Neural cell (in vitro differentiated cells): ENCODE measurements at regions not wholly inside any gene's neighbourhood (a gene's known extent, or its start where the extent isn't known, plus 50 kb on each side); places are given as distances from the start of the nearest gene placed in this dataset.

Experiments used
- EP300 ChIP-seq: fragments of 450-650 bp; conservative IDR thresholded peaks from 2 replicates; pipeline ENCODE4 v1.6.1; 2014; ENCODE audit warnings: antibody characterized with exemption, mild to moderate bottlenecking, moderate library complexity; ENCODE audit not compliant: poor library complexity, severe bottlenecking
- EZH2 ChIP-seq: fragments of 200-600, 300-800 bp; shearing (Covaris generic), sonication (generic); IDR thresholded peaks from 2 replicates; pipeline ENCODE4 v1.6.1; 2014; ENCODE audit warnings: antibody characterized with exemption, low read length, borderline replicate concordance, mild to moderate bottlenecking; ENCODE audit not compliant: insufficient read depth, poor library complexity, severe bottlenecking
- MXI1 ChIP-seq: fragments of 450-650 bp; conservative IDR thresholded peaks from 2 replicates; pipeline ENCODE4 v1.6.1; 2014; ENCODE audit warnings: antibody characterized with exemption, mild to moderate bottlenecking; ENCODE audit not compliant: poor library complexity, severe bottlenecking
- POLR2AphosphoS5 ChIP-seq: IDR thresholded peaks from 2 replicates; pipeline ENCODE4 v1.6.1; 2012
- RAD21 ChIP-seq: fragments of 450-650 bp; conservative IDR thresholded peaks from 2 replicates; pipeline ENCODE4 v1.6.1; 2014; ENCODE audit warnings: antibody characterized with exemption, mild to moderate bottlenecking, moderate library complexity
- TAF1 ChIP-seq: IDR thresholded peaks from 2 replicates; pipeline ENCODE4 v1.6.1; 2012; ENCODE audit warnings: low read depth
- TF ChIP-seq, protein P1 (sequence below): fragments of 450-650 bp; IDR thresholded peaks from 2 replicates; pipeline ENCODE4 v1.5.1; 2014; ENCODE audit warnings: antibody characterized with exemption, mild to moderate bottlenecking, moderate library complexity; ENCODE audit not compliant: poor library complexity, severe bottlenecking
- TF ChIP-seq, protein P2 (sequence below): IDR thresholded peaks from 2 replicates; pipeline ENCODE4 v1.6.1; 2012; ENCODE audit warnings: borderline replicate concordance

DNA sequence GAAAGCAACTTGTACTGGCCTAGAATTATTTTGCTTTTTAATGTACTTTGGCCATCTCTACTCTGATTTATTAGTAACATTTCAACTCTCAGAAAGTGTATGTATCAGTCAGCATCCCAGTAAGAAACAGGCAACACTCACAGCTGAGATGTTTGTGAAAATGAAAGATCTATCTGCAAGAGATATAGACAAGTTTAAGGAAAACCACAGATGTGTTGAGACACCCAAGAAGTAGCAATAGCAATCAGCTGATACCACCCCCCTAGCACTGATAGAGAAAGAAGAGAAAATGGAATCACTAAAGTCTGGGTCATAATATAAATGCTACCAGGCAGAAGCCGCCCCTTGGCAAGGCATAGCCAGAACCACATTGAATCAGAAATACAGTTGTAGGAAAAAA, 372.0 kb downstream of the ARAP2 start:
- TF ChIP-seq, protein P1, sequence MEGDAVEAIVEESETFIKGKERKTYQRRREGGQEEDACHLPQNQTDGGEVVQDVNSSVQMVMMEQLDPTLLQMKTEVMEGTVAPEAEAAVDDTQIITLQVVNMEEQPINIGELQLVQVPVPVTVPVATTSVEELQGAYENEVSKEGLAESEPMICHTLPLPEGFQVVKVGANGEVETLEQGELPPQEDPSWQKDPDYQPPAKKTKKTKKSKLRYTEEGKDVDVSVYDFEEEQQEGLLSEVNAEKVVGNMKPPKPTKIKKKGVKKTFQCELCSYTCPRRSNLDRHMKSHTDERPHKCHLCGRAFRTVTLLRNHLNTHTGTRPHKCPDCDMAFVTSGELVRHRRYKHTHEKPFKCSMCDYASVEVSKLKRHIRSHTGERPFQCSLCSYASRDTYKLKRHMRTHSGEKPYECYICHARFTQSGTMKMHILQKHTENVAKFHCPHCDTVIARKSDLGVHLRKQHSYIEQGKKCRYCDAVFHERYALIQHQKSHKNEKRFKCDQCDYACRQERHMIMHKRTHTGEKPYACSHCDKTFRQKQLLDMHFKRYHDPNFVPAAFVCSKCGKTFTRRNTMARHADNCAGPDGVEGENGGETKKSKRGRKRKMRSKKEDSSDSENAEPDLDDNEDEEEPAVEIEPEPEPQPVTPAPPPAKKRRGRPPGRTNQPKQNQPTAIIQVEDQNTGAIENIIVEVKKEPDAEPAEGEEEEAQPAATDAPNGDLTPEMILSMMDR, result no peak
- no peak for TF ChIP-seq POLR2AphosphoS5
- no peak for TF ChIP-seq MXI1
- no peak for TF ChIP-seq EP300
- TF ChIP-seq TAF1, result no peak
- TF ChIP-seq EZH2, result no peak
- TF ChIP-seq RAD21, result no peak
- TF ChIP-seq, protein P2, sequence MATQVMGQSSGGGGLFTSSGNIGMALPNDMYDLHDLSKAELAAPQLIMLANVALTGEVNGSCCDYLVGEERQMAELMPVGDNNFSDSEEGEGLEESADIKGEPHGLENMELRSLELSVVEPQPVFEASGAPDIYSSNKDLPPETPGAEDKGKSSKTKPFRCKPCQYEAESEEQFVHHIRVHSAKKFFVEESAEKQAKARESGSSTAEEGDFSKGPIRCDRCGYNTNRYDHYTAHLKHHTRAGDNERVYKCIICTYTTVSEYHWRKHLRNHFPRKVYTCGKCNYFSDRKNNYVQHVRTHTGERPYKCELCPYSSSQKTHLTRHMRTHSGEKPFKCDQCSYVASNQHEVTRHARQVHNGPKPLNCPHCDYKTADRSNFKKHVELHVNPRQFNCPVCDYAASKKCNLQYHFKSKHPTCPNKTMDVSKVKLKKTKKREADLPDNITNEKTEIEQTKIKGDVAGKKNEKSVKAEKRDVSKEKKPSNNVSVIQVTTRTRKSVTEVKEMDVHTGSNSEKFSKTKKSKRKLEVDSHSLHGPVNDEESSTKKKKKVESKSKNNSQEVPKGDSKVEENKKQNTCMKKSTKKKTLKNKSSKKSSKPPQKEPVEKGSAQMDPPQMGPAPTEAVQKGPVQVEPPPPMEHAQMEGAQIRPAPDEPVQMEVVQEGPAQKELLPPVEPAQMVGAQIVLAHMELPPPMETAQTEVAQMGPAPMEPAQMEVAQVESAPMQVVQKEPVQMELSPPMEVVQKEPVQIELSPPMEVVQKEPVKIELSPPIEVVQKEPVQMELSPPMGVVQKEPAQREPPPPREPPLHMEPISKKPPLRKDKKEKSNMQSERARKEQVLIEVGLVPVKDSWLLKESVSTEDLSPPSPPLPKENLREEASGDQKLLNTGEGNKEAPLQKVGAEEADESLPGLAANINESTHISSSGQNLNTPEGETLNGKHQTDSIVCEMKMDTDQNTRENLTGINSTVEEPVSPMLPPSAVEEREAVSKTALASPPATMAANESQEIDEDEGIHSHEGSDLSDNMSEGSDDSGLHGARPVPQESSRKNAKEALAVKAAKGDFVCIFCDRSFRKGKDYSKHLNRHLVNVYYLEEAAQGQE, result no peak
